GM19043 (cell line): ENCODE measurements at regions not wholly inside any gene's neighbourhood (a gene's known extent, or its start where the extent isn't known, plus 50 kb on each side); places are given as distances from the start of the nearest gene placed in this dataset.

Source experiments
- ATAC-seq: cut with Tn5 transposase; IDR thresholded peaks from one replicate; pipeline ENCODE4 v1.9.1; 2021; ENCODE audit warnings: low read depth; ENCODE audit not compliant: unreplicated experiment

- no peak for ATAC-seq
Observed at GRCh38 chr1:4532656-4533055, 121.8 kb upstream of the AJAP1 start.

GRCh38 chr1:4546911-4547310, 107.5 kb upstream of the AJAP1 start:
- no peak for ATAC-seq

GRCh38 chr1:4549930-4550329, 104.5 kb upstream of the AJAP1 start:
- ATAC-seq, result no peak

- no peak for ATAC-seq
Observed at GRCh38 chr1:4550941-4551340, 103.5 kb upstream of the AJAP1 start.

- ATAC-seq, result no peak
Observed at GRCh38 chr1:4551706-4552105, 102.7 kb upstream of the AJAP1 start.

GRCh38 chr1:4553761-4554160, 100.6 kb upstream of the AJAP1 start:
- no peak for ATAC-seq

GRCh38 chr1:4554271-4554865, 100.0 kb upstream of the AJAP1 start:
- no peak for ATAC-seq

- ATAC-seq, result no peak
Observed at GRCh38 chr1:4557949-4558348, 96.5 kb upstream of the AJAP1 start.

- ATAC-seq, result no peak
Observed at GRCh38 chr1:4561205-4561604, 93.2 kb upstream of the AJAP1 start.

- no peak for ATAC-seq
Observed at GRCh38 chr1:4562321-4562720, 92.1 kb upstream of the AJAP1 start.

GRCh38 chr1:4563586-4563985, 90.8 kb upstream of the AJAP1 start:
- no peak for ATAC-seq

GRCh38 chr1:4564051-4564450, 90.4 kb upstream of the AJAP1 start:
- no peak for ATAC-seq

GRCh38 chr1:4565166-4565565, 89.2 kb upstream of the AJAP1 start:
- no peak for ATAC-seq

GRCh38 chr1:4565801-4566449, 88.5 kb upstream of the AJAP1 start:
- ATAC-seq, result no peak

- ATAC-seq, result no peak
Observed at GRCh38 chr1:4571263-4571662, 83.1 kb upstream of the AJAP1 start.

GRCh38 chr1:4573526-4573925, 80.9 kb upstream of the AJAP1 start:
- ATAC-seq, result no peak

GRCh38 chr1:4581807-4582206, 72.6 kb upstream of the AJAP1 start:
- no peak for ATAC-seq

GRCh38 chr1:4584449-4584848, 70.0 kb upstream of the AJAP1 start:
- ATAC-seq, result no peak

- ATAC-seq, result no peak
Observed at GRCh38 chr1:4585216-4585615, 69.2 kb upstream of the AJAP1 start.

- ATAC-seq, result no peak
Observed at GRCh38 chr1:4585705-4586104, 68.7 kb upstream of the AJAP1 start.

- no peak for ATAC-seq
Observed at GRCh38 chr1:4586611-4587160, 67.7 kb upstream of the AJAP1 start.

GRCh38 chr1:4587721-4588120, 66.7 kb upstream of the AJAP1 start:
- no peak for ATAC-seq
